Spleen (tissue), 11 donors: ENCODE measurements at regions not wholly inside any gene's neighbourhood (a gene's known extent, or its start where the extent isn't known, plus 50 kb on each side); places are given as distances from the start of the nearest gene placed in this dataset.

Experiments used
- DNase-seq: peaks from one replicate; pipeline ENCODE4 v3.0.0-alpha.2; 2020
- H3K27ac ChIP-seq, 8 donors: fragments of 200-600 bp; sonication (generic) in 7 of 8; 1 replicate in 4 of 8; 2 replicates in 4 of 8; pipeline versions ENCODE4 v1.5.0 to v1.8.0; 2016 to 2021; ENCODE audit warnings: inconsistent platforms in 4 of 8, mild to moderate bottlenecking in 4 of 8, moderate library complexity in 1 of 8
- H3K27me3 ChIP-seq, 7 donors: fragments of 200-600 bp; sonication (generic) in 6 of 7; replicated peaks in 1 of 7; 1 replicate in 4 of 7; 2 replicates in 3 of 7; pipeline versions ENCODE4 v1.5.0 to v1.8.0; 2016 to 2021; ENCODE audit warnings: inconsistent platforms in 3 of 7, mild to moderate bottlenecking in 1 of 7
- H3K36me3 ChIP-seq, 6 donors: fragments of 200-600 bp; sonication (generic) in 5 of 6; 1 replicate in 4 of 6; 2 replicates in 2 of 6; pipeline versions ENCODE4 v1.5.0 to v1.8.0; 2016 to 2021; ENCODE audit warnings: inconsistent platforms in 2 of 6
- H3K4me1 ChIP-seq, 6 donors: fragments of 200-600 bp; sonication (generic) in 5 of 6; 1 replicate in 3 of 6; 2 replicates in 3 of 6; pipeline versions ENCODE4 v1.5.0 to v1.8.0; 2016 to 2021; ENCODE audit warnings: inconsistent platforms in 3 of 6
- H3K4me3 ChIP-seq, 8 donors: fragments of 200-600 bp; sonication (generic) in 7 of 8; 1 replicate in 4 of 8; 2 replicates in 4 of 8; pipeline versions ENCODE4 v1.5.0 to v1.8.0; 2016 to 2021; ENCODE audit warnings: inconsistent platforms in 4 of 8, mild to moderate bottlenecking in 4 of 8, moderate library complexity in 2 of 8
- H3K9me3 ChIP-seq, 8 donors: fragments of 200-600 bp; sonication (generic) in 7 of 8; 1 replicate in 4 of 8; 2 replicates in 4 of 8; pipeline versions ENCODE4 v1.5.0 to v1.8.0; 2016 to 2021; ENCODE audit warnings: inconsistent platforms in 4 of 8
- POLR2A ChIP-seq, 3 donors: fragments of 450-650 bp; IDR thresholded peaks; one replicate each; pipeline ENCODE4 v1.5.1; 2017; ENCODE audit warnings: antibody characterized with exemption in 3 of 3, mild to moderate bottlenecking in 1 of 3
- POLR2AphosphoS5 ChIP-seq, 3 donors: sonication (generic); formaldehyde crosslinking; IDR thresholded peaks; one replicate each; pipeline ENCODE4 v1.5.1; 2017; ENCODE audit warnings: antibody characterized with exemption in 3 of 3
- WGBS, 5 donors: extraction: QIAGEN DNeasy Blood & Tissue Kit in 3 of 5; methylation state at CpG; one replicate each; pipeline versions ENCODE4 v1.1.5 to v1.1.7; 2013 to 2018; 5-methylcytosine and 5-hydroxymethylcytosine counted together
- intact Hi-C: fragments of 100-400 bp; cut with DNase I; formaldehyde crosslinking; loops from one replicate; pipeline ENCODE4 v1.15.0; 2023; ENCODE audit warnings: low total_unique reads
- TF ChIP-seq, protein P1 (sequence below), 11 experiments: fragments of 200-600 bp in 7 of 11; fragments of 450-650 bp in 4 of 11; sonication (generic) in 4 of 11; IDR thresholded peaks in 8 of 11; conservative IDR thresholded peaks in 3 of 11; 1 replicate in 7 of 11; 2 replicates in 4 of 11; pipeline versions ENCODE4 v1.4.0 to v1.8.0; 2016 to 2021; ENCODE audit warnings: antibody characterized with exemption in 11 of 11, inconsistent platforms in 4 of 11, mild to moderate bottlenecking in 1 of 11
- donor health status: healthy with polysubstance abuse.
- donor health status: DM: no; HTN: no; CAD: no; lungs with moderate emphysema.
- donor health status: DM: no; HTN: no; CAD: no.
- donor health status: Bipolar disorder and iron deficiency.
- donor health status: healthy.
- donor health status: DM: no; HTN: no; CAD: no.
- donor health status: DM: yes; HTN: yes; CAD: no.

- TF ChIP-seq, protein P1, sequence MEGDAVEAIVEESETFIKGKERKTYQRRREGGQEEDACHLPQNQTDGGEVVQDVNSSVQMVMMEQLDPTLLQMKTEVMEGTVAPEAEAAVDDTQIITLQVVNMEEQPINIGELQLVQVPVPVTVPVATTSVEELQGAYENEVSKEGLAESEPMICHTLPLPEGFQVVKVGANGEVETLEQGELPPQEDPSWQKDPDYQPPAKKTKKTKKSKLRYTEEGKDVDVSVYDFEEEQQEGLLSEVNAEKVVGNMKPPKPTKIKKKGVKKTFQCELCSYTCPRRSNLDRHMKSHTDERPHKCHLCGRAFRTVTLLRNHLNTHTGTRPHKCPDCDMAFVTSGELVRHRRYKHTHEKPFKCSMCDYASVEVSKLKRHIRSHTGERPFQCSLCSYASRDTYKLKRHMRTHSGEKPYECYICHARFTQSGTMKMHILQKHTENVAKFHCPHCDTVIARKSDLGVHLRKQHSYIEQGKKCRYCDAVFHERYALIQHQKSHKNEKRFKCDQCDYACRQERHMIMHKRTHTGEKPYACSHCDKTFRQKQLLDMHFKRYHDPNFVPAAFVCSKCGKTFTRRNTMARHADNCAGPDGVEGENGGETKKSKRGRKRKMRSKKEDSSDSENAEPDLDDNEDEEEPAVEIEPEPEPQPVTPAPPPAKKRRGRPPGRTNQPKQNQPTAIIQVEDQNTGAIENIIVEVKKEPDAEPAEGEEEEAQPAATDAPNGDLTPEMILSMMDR (IDR thresholded peaks at IDR 0.05 in 8 of 11, conservative IDR thresholded peaks at IDR 0.05 in 3 of 11): no peak
- Histone ChIP-seq H3K9me3 (no peaks in the 10 kb centered on the region), H3K27ac (no peak overlapping the region), H3K4me3 (no peak overlapping the region), H3K36me3 (no peaks in the 10 kb centered on the region), H3K4me1 (peaks cover 0 to 8% (median 0%) of the 10 kb centered on the region in 6 donors), H3K27me3 (no peaks in the 10 kb centered on the region)
- intact Hi-C loops: no loop called here
- WGBS, 5 donors: 82 to 94% (median 90%) methylated on average over 2 of the region's 2 CpGs
- DNase-seq: no peak
These were observed 104.6 kb downstream of the LACC1 start for GRCh38 chr13:43984292-43984691.

DNA sequence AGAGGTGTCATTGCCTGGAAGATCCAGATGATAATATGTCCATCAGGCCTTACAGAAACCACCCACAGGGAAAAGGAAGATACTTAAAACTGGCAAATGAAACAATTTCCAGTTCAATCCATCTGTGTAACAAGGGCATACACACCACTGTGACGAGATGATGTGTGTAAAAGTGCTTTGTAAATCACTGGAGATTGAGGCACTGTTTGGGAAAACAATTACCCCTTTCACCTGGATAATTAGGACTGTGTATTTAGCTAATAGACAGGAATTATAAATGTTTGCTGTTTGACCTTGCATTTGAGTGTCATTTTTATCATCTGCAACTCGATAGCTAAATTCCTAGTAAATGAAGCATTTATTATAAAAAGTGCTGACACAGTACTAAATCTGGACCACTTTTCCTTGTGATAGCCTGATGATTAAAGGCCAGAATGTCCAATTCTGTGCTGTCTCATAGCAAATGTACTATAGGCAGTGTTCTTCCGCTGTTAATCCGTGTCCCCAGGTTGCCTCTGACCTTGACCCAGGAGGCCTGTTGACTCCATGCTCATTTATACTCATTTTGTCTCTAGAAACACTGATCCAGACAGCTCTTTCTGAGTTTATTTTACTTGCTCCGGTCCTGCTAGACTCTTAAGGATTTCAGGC is 105.8 kb downstream of the LACC1 start:
- H3K27me3 ChIP-seq: no peaks in the 10 kb centered on the region
- no peaks in the 10 kb centered on the region for H3K36me3 ChIP-seq
- no peak for TF ChIP-seq POLR2AphosphoS5 (IDR thresholded peaks at IDR 0.05)
- TF ChIP-seq POLR2A (IDR thresholded peaks at IDR 0.05): no peak
- TF ChIP-seq, protein P1 (IDR thresholded peaks at IDR 0.05 in 8 of 11, conservative IDR thresholded peaks at IDR 0.05 in 3 of 11): no peak
- peaks cover 0 to 8% (median 0%) of the 10 kb centered on the region in 6 donors for H3K4me1 ChIP-seq
- intact Hi-C loops: no loop called here
- no peaks in the 10 kb centered on the region for H3K9me3 ChIP-seq
- 63 to 78% (median 70%) methylated on average over 5 of the region's 5 CpGs for WGBS, 5 donors
- H3K4me3 ChIP-seq: no peak overlapping the region
- no peak overlapping the region for H3K27ac ChIP-seq
- DNase-seq: no peak

DNA sequence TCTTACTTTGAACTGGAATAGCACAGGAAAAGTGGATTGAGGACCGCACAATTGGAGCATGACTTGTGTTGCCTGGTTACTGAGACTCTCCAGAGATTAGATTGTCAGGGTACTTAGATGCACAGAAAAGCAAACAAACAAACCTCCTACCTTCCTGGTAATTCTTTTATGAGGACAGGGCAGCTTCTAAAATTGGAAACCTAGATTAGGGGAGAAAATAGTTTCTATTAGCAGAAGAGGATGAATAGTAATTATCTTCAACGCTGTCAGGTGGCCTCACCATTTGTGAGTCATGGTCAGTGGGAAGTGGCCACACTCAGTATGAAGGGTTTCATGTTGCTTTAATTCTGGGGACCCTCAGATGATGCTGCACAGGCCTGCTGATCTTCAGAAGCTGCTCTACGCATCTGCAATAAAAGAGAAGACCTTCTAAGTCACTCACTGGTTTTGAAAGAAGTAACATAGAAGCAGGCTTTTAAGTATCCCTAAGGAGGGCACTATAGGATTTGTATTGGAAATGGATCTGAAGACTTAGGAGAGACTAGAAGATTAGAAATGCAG is 106.8 kb downstream of the LACC1 start:
- Histone ChIP-seq H3K36me3 (no peaks in the 10 kb centered on the region), H3K9me3 (no peaks in the 10 kb centered on the region), H3K4me3 (no peak overlapping the region), H3K27ac (no peak overlapping the region), H3K4me1 (peaks cover 0 to 8% (median 0%) of the 10 kb centered on the region in 6 donors), H3K27me3 (no peaks in the 10 kb centered on the region)
- TF ChIP-seq, protein P1 (IDR thresholded peaks at IDR 0.05 in 8 of 11, conservative IDR thresholded peaks at IDR 0.05 in 3 of 11): no peak
- TF ChIP-seq POLR2AphosphoS5 (IDR thresholded peaks at IDR 0.05) (no peak), POLR2A (IDR thresholded peaks at IDR 0.05) (no peak)
- intact Hi-C loops: no loop called here
- no peak for DNase-seq
- WGBS, 5 donors: 75 to 84% (median 80%) methylated on average over 3 of the region's 3 CpGs

DNA sequence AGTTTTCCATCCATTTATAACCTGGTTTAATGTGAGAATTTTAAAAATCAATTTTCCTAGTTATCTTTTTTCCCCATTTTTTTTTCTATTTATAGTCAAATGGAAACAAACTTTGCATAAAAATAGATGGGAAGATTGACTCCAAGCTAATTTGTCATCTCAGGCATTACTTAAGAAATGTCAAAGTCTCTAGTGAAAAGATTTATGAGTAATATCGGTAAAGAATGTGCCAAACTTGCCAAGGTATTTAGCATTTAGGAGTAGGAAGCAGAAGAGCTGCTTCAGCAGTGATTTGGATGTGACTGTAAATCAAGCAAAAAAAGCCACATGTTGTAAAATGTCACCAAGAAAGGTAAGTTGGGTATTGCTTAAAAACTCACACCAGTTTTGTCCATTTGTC is 108.6 kb downstream of the LACC1 start:
- Histone ChIP-seq H3K36me3 (no peaks in the 10 kb centered on the region), H3K27me3 (peaks cover 0 to 5% (median 0%) of the 10 kb centered on the region in 7 donors), H3K27ac (no peak overlapping the region), H3K4me1 (peaks cover 0 to 8% (median 0%) of the 10 kb centered on the region in 6 donors), H3K4me3 (no peak overlapping the region), H3K9me3 (no peaks in the 10 kb centered on the region)
- 76 to 95% (median 80%) methylated on average over 1 of the region's 1 CpG for WGBS, 5 donors
- intact Hi-C loops: no loop called here
- TF ChIP-seq POLR2A (IDR thresholded peaks at IDR 0.05) (no peak), POLR2AphosphoS5 (IDR thresholded peaks at IDR 0.05) (no peak)
- TF ChIP-seq, protein P1 (IDR thresholded peaks at IDR 0.05 in 8 of 11, conservative IDR thresholded peaks at IDR 0.05 in 3 of 11): no peak
- DNase-seq: no peak
